GM13976 (cell line): ENCODE measurements at regions not wholly inside any gene's neighbourhood (a gene's known extent, or its start where the extent isn't known, plus 50 kb on each side); places are given as distances from the start of the nearest gene placed in this dataset.
"Not testable (repeated sequence)": the region's sequence is repeated elsewhere in the genome, so short reads cannot be mapped to it uniquely, and the experiment has no call there.

Experiments used
- DNase-seq: peaks from one replicate; pipeline ENCODE4 v3.0.0; 2012; ENCODE audit warnings: low spot score
- in situ Hi-C: fragments of 300-500 bp; cut with MboI; formaldehyde crosslinking; loops from one replicate; pipeline ENCODE4 v1.12.0; 2022; ENCODE audit warnings: low sequenced_read_pairs, mixed read lengths, inconsistent platforms; ENCODE audit not compliant: unreplicated experiment
- TF ChIP-seq, protein P1 (sequence below): IDR thresholded peaks from 2 replicates; pipeline ENCODE4 v1.5.1; 2012; ENCODE audit warnings: borderline replicate concordance, mild to moderate bottlenecking; ENCODE audit not compliant: insufficient read depth; ENCODE audit errors: extremely low read depth, missing control alignments, control extremely low read depth

DNA sequence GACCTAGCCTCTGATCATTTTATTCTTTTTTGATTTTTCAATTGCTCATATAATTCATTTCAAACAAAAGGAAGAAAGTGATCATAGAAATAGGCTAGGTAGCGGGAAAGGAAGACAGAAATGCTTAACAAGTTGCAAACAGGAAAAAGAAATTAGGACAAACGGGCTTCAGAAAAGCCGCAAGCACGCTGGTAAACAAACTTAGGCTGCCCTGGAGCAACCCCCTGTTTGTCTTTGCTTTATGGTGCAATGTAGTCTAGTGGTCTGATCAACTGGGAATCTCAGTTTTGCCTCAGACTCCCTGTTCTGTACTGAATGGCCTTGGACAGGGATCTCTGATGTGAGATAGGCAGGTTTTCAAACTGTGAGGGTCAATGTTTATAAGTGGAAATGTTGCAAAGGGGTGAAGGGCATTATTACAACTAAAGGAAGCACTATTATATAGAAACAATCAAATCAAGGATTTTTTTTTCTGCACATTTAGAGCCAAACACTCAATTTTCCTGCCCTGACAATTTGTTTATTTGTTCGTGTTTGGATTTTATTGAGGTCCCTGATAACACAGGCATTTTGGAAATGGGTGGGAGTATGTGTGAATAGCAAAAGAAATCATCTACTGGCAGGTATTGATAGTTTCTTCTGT is 146.8 kb upstream of the NRIP1 start:
- in situ Hi-C loops: no loop called here

DNA sequence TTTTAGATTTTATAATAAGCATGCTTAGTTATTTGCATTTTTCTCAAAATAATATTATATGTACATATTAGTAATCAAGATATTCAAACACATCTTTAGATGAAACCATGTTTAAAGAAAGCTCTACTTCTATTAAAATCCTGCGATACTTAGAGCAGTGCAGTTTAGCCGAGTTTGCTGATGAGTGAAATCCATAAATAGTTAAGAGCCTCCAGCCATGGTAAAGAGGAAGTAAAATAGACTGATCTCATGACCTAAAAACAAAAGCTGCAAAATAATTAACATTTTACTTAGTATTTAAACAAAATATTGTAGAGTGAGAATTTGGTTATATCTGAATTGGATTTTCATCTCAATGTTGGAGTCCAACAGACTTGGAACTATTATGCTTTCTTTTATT is 147.4 kb upstream of the NRIP1 start:
- in situ Hi-C loops: no loop called here
- no peak for DNase-seq
- TF ChIP-seq, protein P1, sequence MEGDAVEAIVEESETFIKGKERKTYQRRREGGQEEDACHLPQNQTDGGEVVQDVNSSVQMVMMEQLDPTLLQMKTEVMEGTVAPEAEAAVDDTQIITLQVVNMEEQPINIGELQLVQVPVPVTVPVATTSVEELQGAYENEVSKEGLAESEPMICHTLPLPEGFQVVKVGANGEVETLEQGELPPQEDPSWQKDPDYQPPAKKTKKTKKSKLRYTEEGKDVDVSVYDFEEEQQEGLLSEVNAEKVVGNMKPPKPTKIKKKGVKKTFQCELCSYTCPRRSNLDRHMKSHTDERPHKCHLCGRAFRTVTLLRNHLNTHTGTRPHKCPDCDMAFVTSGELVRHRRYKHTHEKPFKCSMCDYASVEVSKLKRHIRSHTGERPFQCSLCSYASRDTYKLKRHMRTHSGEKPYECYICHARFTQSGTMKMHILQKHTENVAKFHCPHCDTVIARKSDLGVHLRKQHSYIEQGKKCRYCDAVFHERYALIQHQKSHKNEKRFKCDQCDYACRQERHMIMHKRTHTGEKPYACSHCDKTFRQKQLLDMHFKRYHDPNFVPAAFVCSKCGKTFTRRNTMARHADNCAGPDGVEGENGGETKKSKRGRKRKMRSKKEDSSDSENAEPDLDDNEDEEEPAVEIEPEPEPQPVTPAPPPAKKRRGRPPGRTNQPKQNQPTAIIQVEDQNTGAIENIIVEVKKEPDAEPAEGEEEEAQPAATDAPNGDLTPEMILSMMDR: no peak

More for the DNA sequence above, 146.8 kb upstream of the NRIP1 start:
- no peak for DNase-seq
- TF ChIP-seq, protein P1: no peak

DNA sequence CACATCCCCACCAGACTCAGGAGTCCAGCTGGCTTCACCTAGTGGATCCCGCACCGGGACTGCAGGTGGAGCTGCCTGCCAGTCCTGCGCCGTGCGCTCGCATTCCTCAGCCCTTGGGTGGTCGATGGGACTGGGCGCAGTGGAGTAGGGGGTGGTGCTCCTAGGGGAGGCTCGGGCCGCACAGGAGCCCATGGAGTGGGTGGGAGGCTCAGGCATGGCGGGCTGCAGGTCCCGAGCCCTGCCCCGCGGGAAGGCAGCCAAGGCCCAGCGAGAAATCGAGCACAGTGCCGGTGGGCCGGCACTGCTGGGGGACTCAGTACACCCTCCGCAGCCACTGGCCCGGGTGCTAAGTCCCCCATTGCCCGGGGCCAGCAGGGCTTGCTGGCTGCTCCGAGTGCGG is 153.7 kb upstream of the NRIP1 start:
- in situ Hi-C loops: not testable (repeated sequence)

DNA sequence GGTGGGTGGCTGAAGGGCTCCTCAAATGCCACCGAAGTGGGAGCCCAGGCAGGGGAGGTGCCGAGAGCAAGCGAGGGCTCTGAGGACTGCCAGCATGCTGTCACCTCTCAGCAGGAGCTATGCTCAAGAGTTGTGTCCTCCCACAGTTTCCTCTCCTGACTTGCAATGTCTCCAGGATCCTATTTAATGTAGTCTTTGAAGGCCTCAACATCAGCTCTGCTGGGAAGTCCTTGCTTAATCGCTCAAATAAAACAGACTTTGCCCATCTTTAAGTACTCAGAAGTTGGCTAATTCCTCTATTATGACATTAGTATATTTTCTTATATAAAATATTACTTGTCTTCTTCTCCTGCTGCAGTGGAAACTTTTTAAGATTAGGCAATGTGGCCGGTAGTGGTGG is 154.2 kb upstream of the NRIP1 start:
- in situ Hi-C loops: no loop called here
- no peak for DNase-seq
- TF ChIP-seq, protein P1: no peak

More for the DNA sequence above, 153.7 kb upstream of the NRIP1 start:
- not testable (repeated sequence) for DNase-seq

DNA sequence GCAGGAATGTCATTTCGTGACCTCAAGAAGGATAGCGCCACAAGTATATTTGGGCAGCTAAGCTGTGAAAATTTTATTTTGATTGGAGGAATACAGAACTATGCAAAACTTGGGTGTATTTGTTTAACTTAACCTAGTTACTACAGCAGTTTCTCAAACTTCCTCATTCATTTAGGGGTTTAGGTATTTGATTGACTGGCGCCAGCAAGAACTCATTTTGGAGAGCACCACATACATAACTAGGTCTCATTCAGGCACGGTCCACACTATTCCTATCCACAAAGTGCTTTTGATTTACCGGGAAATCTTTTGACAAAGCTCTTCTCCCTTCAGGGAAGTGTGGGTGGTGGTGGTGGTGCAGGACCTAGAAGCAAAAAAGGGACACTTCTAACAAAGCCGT is 155.1 kb upstream of the NRIP1 start:
- no peak for DNase-seq
- TF ChIP-seq, protein P1: no peak
- in situ Hi-C loops: no loop called here

DNA sequence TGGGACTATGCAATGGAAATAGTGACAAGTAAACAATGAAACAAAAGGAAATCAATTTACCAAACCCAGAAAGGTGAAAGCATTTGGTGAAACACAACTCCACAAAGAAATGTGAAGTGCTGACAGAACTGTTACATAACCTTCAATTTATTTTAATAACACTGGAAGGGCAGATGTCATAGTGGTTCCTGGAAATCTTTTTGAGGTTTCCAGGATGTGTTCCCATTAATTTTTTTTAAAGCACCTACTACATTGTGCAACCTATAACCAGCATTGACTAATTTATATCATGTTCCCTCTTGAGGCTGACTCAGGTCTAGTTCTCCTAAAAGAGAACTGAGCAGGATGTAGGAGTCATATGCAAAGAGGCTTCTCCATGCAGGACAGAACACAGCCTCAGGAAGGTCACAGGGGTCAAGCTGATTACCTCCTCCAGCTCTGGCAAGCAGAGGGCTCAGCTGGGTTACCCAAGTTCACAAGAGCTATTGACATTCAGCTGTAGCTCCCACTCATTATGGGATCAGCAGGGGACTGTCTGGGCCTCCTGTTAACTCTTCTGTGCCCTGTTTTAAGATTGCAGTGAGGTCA is 157.1 kb upstream of the NRIP1 start:
- DNase-seq: no peak
- in situ Hi-C loops: no loop called here
- TF ChIP-seq, protein P1: no peak

DNA sequence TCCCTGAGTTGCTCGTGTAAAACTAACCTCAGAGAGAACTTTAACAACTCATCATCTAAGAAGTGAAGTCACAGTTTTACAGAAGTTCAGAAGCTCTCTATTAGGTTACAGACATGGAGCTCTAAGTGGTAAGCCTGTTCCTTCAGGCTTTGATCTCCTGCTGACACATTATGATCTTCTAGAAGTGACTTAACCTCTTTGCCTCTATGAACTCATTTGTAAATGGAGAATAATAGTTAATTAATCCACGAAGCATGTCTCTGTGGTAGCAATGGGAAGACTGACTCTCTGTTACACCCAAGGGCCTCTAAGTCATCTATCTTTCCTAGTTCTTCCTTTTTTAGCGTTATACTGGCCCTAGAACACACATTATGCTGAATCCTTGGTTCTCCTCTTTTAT is 157.9 kb upstream of the NRIP1 start:
- in situ Hi-C loops: no loop called here
- no peak for DNase-seq
- TF ChIP-seq, protein P1: no peak
